ENCODE measurements at regions not wholly inside any gene's neighbourhood (a gene's known extent, or its start where the extent isn't known, plus 50 kb on each side); places are given as distances from the start of the nearest gene placed in this dataset.

- DNase-seq (ENCODE audit: low spot score), result no peak
These were observed 57.0 kb upstream of the LMX1B start for GRCh38 chr9:126556560-126557250.

- DNase-seq (ENCODE audit: low spot score), result peak; percentile 82
These were observed 55.6 kb upstream of the LMX1B start for GRCh38 chr9:126558051-126558665.

DNA sequence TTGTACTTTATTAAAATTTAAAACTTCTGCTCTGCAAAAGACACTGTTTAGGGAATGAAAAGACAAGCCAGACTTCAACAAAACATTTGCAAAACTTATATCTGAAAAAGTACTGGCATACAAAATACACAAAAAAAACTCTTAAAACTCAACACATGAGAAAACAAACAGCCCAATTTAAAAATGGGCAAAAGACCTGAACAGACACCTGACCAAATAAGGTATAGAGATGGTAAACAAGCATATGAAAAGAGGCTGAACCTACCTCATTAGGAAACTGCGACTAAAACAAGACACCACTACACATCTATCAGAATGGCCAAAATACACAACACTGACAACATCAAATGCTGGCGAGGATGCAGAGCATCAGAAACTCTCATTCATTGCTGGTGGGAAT lies 54.4 kb upstream of the LMX1B start:
- DNase-seq (ENCODE audit: low spot score), result no peak

DNA sequence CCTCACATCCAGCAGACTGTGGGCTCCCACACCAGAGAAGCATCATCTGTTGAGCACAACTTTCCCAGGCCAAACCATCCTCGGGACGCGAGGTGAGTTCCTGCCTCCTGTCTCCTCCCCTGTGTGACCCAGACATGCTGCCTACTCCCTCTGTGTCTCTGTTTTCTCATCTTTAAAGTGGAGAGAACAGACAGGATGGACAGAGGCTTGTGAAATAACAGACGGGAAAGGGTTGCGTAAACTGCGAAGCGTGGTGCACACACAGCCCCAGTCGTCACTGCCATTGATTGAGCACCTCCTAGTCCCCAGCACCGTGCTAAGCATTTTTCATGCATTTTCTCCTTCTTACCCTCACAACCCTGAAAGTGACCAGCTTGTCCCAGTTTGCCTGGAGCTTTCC lies 52.1 kb upstream of the LMX1B start:
- DNase-seq (ENCODE audit: low spot score), result no peak

GRCh38 chr9:126563556-126563955 lies 50.2 kb upstream of the LMX1B start:
- no peak for DNase-seq (ENCODE audit: low spot score)
